GM21360 (cell line): ENCODE measurements at regions not wholly inside any gene's neighbourhood (a gene's known extent, or its start where the extent isn't known, plus 50 kb on each side); places are given as distances from the start of the nearest gene placed in this dataset.
"Not testable (repeated sequence)": the region's sequence is repeated elsewhere in the genome, so short reads cannot be mapped to it uniquely, and the experiment has no call there.

ENCODE experiments used
- ATAC-seq: cut with Tn5 transposase; IDR thresholded peaks from one replicate; pipeline ENCODE4 v1.9.1; 2021; ENCODE audit warnings: mild to moderate bottlenecking, moderate library complexity; ENCODE audit not compliant: unreplicated experiment

DNA sequence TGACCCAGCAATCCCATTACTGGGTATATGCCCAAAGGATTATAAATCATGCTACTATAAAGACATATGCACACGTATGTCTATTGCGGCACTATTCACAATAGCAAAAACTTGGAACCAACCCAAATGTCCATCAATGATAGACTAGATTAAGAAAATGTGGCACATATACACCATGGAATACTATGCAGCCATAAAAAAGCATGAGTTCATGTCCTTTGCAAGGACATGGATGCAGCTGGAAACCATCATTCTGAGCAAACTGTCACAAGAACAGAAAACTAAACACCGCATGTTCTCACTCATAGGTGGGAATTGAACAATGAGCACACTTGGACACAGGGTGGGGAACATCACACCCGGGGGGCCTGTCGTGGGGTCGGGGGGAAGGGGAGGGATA is 80.1 kb upstream of the TMEM170B start:
- ATAC-seq: not testable (repeated sequence)

DNA sequence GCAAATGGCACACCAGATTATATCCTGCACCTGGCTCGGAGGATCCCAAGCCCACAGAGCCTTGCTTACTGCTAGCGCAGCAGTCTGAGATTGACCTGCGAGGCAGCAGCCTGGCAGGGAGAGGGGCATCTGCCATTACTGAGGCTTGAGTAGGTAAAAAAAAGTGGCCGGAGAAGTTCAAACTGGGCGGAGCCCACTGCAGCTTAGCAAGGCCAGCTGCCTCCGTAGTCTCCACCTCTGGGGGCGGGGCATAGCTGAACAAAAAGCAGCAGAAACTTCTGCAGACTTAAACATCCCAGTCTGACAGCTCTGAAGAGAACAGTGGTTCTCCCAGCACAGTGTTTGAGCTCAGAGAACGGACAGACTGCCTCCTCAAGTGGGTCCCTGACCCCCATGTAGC is 85.4 kb upstream of the TMEM170B start:
- ATAC-seq: not testable (repeated sequence)

DNA sequence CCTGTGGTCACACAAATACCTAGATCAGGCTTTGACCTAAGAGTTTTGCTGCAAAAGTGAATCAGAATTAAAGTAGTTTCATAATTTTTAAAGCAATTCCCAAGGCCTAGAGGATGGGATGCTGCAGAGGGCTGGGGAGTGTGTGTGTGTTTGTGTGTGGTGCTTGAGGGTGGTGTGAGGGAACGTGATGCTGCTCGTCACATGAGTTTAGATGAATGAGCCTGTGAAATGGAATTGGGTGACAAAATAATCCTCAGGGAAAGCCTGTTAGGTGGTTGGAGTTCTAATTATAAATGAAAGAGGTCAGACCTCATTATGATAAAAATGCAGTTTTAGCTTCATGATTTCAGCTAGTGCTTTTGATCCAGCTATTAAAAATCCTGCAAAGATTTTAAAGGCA is 87.5 kb upstream of the TMEM170B start:
- no peak for ATAC-seq

- no peak for ATAC-seq
These were observed 88.1 kb upstream of the TMEM170B start for GRCh38 chr6:11449408-11449807.

- no peak for ATAC-seq
These were observed 89.5 kb upstream of the TMEM170B start for GRCh38 chr6:11448038-11448437.

DNA sequence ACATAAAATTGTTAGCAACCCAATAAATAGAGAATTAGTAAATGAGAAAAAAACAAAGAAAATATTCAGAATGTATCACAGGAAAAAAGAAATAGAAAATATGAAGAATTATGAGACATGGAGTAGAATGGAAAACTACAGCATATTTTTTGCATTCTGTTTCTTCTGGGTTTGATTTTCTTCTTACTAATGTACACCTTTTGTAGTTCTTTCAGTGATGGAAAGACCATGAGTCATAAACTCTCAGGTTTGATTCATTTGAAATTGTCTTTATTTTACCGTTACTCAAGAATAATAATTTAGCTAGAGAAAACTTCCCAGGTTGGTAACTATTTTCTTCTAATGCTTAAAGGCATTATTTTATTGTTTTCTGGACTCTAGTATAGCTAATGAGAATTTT is 90.3 kb upstream of the TMEM170B start:
- ATAC-seq: no peak

DNA sequence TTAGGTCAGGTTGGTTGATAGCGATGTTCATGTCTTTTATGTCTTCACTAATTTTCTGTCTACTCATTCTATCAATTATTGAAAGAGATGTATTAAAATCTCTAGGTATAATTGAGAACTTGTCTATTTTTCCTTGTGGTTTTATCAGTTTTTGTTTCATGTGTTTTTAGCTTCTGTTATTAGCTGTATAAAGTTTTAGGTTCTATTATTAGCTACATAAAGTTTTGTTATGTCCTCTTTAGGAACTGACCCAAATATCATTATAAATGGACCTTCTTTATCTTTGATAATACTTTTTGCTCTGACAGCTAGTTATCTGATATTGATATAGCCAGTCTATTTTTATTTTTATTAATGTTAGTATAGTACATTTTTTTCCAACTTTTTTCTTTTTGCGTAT is 92.4 kb upstream of the TMEM170B start:
- no peak for ATAC-seq

GRCh38 chr6:11443125-11443524 is 94.4 kb upstream of the TMEM170B start:
- ATAC-seq: not testable (repeated sequence)

DNA sequence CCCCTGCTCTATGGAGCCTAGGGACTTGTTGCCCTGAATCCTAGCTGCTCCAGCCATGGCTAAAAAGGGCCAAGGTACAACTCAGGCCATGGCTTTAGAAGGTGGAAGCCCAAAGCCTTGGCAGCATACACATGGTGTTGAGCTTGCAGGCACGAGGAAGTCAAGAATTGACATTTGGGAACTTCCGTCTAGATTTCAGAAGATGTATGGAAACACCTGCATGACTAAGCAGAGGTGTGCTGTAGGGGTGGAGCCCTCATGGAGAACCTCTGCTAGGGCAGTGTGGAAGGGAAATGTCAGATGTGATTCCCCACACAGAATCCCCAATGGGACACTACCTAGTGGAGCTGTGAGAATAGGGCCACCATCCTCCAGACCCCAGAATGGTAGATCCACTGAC is 95.1 kb upstream of the TMEM170B start:
- ATAC-seq: no peak

DNA sequence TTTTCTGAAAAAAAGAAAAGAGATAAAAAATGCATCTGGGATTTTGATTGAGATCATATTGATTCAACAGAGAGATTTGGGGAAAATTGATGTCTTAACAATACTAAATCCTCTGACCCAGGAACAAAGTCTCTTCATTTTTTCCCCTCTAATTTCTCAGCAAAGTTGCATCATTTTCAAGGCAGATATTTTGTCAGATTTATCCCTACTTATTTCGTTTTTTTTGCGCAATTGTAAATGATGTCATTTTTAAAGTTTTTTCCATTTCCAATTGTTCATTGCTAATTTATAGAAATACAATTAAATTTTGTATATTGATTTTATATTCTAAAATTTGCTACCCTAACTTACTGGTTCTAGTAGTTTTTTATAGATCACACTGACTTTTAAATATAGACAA is 97.7 kb upstream of the TMEM170B start:
- ATAC-seq: no peak

GRCh38 chr6:11439017-11439420 is 98.5 kb upstream of the TMEM170B start:
- ATAC-seq: no peak

GRCh38 chr6:11437824-11438459 is 99.6 kb upstream of the TMEM170B start:
- no peak for ATAC-seq

- ATAC-seq: no peak
These were observed 100.9 kb upstream of the TMEM170B start for GRCh38 chr6:11436508-11437096.

GRCh38 chr6:11434565-11435326 is 102.8 kb upstream of the TMEM170B start:
- ATAC-seq: no peak

DNA sequence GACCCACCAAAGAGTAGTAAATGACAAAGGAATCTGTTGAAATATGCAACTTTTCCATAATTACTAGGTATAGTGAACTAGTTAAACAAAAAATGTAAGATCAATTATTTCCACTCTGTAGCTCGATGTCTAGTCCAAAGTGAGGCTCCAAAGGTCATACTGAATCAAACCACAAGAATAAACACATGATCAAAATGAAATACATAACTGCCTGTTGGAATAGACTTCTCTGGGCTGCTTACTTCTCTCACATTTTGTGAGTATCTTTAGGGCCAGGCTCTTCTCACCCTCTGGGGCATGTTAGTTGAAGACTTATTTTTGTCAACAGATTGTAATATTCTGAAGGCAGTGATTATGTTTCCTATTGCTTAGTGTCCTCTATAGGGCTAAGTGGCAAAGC is 103.7 kb upstream of the TMEM170B start:
- no peak for ATAC-seq

- no peak for ATAC-seq
These were observed 104.7 kb upstream of the TMEM170B start for GRCh38 chr6:11432713-11433450.

DNA sequence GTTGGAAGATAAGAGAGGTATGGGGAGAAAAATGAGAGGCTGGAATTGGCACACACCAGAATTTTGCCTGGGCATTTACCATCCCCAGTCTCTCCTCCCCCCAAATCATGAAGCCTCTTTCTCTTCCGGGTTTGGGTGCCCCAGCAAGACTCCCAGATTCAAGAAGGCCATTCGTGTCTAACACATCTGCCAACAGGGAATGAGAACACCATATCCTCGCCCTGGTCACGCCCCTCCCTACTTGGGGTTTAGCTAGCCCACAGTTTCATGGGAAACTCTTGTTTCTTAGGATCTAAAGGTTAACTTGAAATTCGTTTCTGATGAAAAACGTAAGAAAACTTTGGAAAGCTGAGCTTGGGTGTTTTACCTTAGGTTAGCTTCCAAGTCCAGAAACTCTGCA is 105.5 kb upstream of the TMEM170B start:
- no peak for ATAC-seq

DNA sequence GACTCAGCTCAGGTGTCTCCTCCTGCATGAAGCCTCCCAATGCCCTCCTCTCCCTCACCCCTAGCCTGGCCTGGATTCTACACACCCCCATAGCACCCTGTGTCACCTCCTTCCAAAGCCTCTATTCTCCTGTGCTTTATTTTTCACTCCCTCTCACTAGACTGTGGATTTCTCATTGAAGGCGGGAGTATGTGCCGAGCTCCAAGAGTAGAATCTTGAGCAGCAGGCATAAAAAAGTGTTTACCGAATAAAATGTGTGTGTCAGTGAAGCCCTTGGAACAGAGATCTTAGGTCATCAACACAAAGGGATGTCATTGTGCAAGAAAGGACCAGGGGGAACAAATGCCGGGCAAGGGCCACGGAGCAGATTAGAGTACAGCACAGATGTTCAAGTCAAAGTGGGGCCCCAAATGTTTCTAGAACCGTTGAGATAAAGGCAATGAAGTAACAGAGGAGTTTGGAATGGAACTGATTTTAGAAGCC is 106.1 kb upstream of the TMEM170B start:
- no peak for ATAC-seq

GRCh38 chr6:11430036-11430435 is 107.5 kb upstream of the TMEM170B start:
- no peak for ATAC-seq

GRCh38 chr6:11429577-11429976 is 108.0 kb upstream of the TMEM170B start:
- ATAC-seq: no peak

GRCh38 chr6:11428895-11429294 is 108.7 kb upstream of the TMEM170B start:
- ATAC-seq: peak; percentile 51
